ENCODE measurements at regions not wholly inside any gene's neighbourhood (a gene's known extent, or its start where the extent isn't known, plus 50 kb on each side); places are given as distances from the start of the nearest gene placed in this dataset.

DNA sequence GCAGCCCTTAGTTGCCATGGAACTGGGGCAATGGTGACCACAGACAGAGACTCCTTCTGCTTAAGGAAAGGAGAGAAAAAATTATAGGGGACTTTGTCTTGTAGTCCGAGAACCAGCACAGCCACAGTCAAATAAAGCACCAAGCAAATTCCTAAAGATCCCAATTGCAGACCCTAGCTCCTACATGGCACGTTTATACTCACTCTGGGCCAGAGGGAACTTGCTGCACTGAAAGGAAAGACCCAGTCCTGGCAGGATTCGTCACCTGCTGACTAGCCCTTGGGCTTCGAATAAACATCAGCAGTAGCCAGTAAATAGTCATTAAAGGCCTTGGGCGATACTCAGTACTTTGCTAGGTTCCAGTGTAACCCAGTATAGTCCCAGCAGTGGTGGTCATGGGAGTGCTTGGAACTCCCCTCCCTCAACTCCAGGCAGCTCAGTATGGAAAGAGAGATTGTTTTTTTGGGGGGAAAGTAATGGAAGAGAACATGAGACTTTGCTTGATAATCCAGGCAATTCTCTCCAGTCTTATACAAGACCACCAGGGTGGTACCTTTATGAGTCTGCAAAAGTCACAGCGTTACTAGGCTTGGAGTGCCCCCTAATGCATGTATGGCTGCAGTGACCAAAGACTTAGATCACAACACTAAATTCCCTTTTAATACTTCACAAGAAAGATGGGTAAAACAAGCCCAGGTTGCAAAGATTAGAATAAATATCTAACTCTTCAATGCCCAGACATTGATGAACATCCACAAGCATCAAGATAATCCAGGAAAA lies 66.4 kb upstream of the AGTR1 start:
- DNase-seq (ENCODE audit: low spot score): no peak

GRCh38 chr3:148641722-148642121 lies 56.0 kb upstream of the AGTR1 start:
- DNase-seq (ENCODE audit: low spot score): no peak

- DNase-seq (ENCODE audit: low spot score): no peak
Measured at GRCh38 chr3:148642214-148642613, 55.5 kb upstream of the AGTR1 start.

GRCh38 chr3:148642616-148643015 lies 55.1 kb upstream of the AGTR1 start:
- DNase-seq (ENCODE audit: low spot score): no peak

GRCh38 chr3:148643389-148643840 lies 54.3 kb upstream of the AGTR1 start:
- no peak for DNase-seq (ENCODE audit: low spot score)

- DNase-seq (ENCODE audit: low spot score): no peak
Measured at GRCh38 chr3:148646126-148646665, 51.5 kb upstream of the AGTR1 start.

All from ureter (tissue), 1 donor.